Thoracic aorta (tissue), 2 donors: ENCODE measurements at regions not wholly inside any gene's neighbourhood (a gene's known extent, or its start where the extent isn't known, plus 50 kb on each side); places are given as distances from the start of the nearest gene placed in this dataset.

ENCODE experiments used
- ATAC-seq: fragments of 150-250 bp; one replicate; pipeline ENCODE4 v1.8.0; 2017; ENCODE audit warnings: low read depth; ENCODE audit not compliant: insufficient number of reproducible peaks, low FRiP score
- DNase-seq: peaks from one replicate; pipeline ENCODE4 v3.0.0-alpha.2; 2020; ENCODE audit warnings: low spot score
- H3K27ac ChIP-seq, 2 donors: fragments of 200-600 bp; sonication (generic); 1 replicate in 1 of 2; 2 replicates in 1 of 2; pipeline ENCODE4 v1.5.1; 2016; ENCODE audit warnings: mild to moderate bottlenecking in 2 of 2, moderate library complexity in 2 of 2
- H3K27me3 ChIP-seq: fragments of 200-600 bp; sonication (generic); replicated peaks from 2 replicates; pipeline ENCODE4 v1.6.0; 2016; ENCODE audit warnings: mild to moderate bottlenecking; ENCODE audit not compliant: insufficient read depth
- H3K36me3 ChIP-seq: fragments of 200-600 bp; sonication (generic); one replicate; pipeline ENCODE4 v1.5.1; 2016
- H3K4me1 ChIP-seq, 2 donors: fragments of 200-600 bp; sonication (generic); 1 replicate in 1 of 2; 2 replicates in 1 of 2; pipeline versions ENCODE4 v1.5.1 to v1.6.0; 2016; ENCODE audit warnings: low read depth in 2 of 2, mild to moderate bottlenecking in 1 of 2; ENCODE audit not compliant: control insufficient read depth in 1 of 2
- H3K4me3 ChIP-seq: fragments of 200-600 bp; sonication (generic); 2 replicates; pipeline ENCODE4 v1.5.1; 2016; ENCODE audit warnings: mild to moderate bottlenecking
- H3K9me3 ChIP-seq: fragments of 200-600 bp; sonication (generic); 2 replicates; pipeline ENCODE4 v1.5.1; 2016
- TF ChIP-seq, protein P1 (sequence below): fragments of 200-600 bp; sonication (generic); IDR thresholded peaks from one replicate; pipeline ENCODE4 v1.5.1; 2019; ENCODE audit warnings: antibody characterized with exemption

DNA sequence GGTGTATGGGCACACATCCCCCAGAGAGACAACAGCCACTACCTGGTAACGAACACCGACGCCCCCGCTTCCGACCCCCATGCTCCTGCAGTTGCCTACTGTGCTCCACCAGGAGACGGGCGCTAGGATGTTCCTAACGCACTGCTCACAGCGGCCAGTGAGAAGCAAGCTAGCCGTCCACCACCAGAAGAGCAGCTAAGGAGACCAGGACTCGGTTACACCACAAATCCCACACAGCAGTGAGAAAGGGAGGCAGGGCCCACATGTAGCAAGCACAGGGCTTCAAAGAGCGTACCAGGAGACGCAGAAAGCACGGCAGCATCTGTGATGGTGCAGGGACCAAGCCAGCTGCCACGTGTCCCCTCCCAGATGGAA lies 117.0 kb downstream of the NCOR2 start:
- ATAC-seq (no peak), DNase-seq (no peak)
- TF ChIP-seq, protein P1, sequence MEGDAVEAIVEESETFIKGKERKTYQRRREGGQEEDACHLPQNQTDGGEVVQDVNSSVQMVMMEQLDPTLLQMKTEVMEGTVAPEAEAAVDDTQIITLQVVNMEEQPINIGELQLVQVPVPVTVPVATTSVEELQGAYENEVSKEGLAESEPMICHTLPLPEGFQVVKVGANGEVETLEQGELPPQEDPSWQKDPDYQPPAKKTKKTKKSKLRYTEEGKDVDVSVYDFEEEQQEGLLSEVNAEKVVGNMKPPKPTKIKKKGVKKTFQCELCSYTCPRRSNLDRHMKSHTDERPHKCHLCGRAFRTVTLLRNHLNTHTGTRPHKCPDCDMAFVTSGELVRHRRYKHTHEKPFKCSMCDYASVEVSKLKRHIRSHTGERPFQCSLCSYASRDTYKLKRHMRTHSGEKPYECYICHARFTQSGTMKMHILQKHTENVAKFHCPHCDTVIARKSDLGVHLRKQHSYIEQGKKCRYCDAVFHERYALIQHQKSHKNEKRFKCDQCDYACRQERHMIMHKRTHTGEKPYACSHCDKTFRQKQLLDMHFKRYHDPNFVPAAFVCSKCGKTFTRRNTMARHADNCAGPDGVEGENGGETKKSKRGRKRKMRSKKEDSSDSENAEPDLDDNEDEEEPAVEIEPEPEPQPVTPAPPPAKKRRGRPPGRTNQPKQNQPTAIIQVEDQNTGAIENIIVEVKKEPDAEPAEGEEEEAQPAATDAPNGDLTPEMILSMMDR: no peak
- Histone ChIP-seq H3K27me3 (no peaks in the 10 kb centered on the region), H3K9me3 (no peaks in the 10 kb centered on the region), H3K27ac (no peak overlapping the region), H3K36me3 (peaks cover under 1% of the 10 kb centered on the region), H3K4me3 (no peak overlapping the region), H3K4me1 (peaks cover 21 to 41% of the 10 kb centered on the region in 2 donors)

DNA sequence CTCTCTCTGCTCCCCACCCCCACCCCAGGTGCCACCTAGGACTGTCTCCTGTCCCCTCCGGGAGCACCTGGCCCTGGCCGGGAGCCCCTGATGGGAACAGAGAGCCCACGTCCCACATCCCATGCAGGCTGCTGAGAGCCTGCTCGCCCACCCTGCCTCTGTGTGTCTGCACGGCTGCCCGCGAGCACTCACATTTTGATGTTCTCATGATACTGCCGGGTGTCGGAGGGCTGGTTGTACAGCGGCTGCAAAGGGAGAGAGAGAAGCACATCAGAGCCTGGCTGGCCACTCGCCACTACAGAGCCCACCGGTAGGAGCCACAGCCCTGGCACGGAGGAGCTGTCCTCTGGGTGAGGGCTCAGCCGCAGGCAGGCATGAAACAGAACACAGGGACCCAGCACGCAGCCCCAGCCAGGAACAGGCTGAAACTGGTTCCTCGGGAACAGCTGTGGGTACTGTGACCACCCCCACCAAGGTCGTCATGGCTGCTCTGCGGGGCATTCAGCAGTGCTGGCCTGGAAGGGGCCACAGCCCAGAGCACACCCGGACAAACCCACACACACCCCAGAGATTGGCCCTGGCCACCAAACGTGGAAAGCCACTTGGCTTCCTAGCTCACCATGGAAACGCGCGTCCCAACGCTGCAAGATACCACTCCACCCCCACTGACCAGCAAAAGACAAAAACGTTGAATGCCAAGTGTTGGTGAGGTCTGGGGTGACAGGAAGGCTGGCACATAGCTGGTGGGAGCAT lies 117.6 kb downstream of the NCOR2 start:
- TF ChIP-seq, protein P1: no peak
- Histone ChIP-seq H3K36me3 (peaks cover 5% of the 10 kb centered on the region), H3K27me3 (no peaks in the 10 kb centered on the region), H3K27ac (no peak overlapping the region), H3K4me1 (peaks cover 21 to 35% of the 10 kb centered on the region in 2 donors), H3K9me3 (no peaks in the 10 kb centered on the region), H3K4me3 (no peak overlapping the region)
- ATAC-seq (no peak), DNase-seq (no peak)

DNA sequence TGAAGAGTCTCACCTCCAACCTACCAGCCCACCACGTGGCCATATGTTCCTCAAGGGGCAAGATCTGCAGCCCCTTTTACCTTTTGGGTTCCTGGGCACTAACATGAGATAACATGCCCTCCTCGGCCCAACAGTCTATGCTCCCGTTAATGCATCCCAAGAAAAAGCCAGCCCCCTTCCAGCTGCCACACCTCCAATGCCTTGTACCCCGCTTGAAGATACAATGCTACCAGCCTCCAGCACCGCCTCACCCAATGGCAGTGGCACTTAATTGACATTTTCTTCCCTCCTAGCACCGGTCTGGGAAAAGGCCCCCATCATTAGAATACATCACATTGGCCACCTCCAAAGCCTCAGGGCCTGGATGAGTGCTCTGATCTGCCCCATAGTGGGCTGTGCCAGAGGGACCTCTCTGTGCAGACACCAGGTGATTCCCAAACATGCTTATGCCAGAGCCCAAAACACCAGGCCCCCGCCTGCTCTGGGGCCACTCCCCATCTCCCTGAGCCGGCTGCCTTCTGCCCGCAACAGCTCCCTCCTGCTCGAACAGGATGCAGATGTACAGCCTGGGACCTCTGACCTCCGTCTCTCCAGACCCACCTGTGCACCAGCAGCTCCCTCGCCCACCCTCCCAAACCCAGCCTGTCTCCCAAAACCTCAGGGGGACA lies 118.3 kb downstream of the NCOR2 start:
- no peak overlapping the region for H3K4me3 ChIP-seq
- H3K27ac ChIP-seq: no peak overlapping the region
- H3K4me1 ChIP-seq: peaks cover 17 to 28% of the 10 kb centered on the region in 2 donors
- no peaks in the 10 kb centered on the region for H3K27me3 ChIP-seq
- TF ChIP-seq, protein P1: no peak
- no peaks in the 10 kb centered on the region for H3K9me3 ChIP-seq
- DNase-seq (no peak), ATAC-seq (no peak)
- peaks cover 8% of the 10 kb centered on the region for H3K36me3 ChIP-seq

DNA sequence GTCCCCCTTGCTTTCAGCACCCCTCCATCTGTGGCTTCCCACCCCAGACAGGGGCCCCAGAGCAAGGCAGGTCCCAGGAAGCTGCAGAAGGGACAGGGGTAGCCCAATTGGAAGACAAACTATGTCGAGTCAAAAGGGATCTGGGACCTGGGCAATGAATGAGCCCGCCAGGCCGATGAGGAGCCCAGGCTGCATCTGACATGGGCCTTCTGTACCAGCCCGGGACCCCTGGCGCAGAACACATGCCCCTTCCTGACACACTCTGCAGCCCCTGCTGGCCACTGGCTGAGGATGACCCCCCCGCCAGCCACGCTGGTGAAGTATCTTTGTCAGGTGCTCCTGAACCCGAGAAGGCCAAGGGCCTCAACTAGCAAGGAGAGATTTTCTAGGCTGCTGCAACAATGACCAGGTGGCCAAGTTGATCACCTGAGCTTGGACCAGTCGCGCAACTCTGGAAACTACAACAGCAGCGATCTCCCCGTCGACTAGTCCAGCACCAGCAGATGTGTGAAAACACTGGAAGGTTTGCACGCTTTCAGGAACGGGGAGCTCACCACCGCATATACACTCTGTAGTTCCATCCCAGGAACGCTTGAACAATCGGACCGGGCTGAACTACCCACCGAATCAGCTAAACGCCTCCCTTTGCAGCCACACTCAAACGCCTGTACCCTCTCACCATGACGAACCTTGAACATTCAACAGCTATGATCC lies 119.0 kb downstream of the NCOR2 start:
- TF ChIP-seq, protein P1: no peak
- Histone ChIP-seq H3K4me3 (no peak overlapping the region), H3K9me3 (no peaks in the 10 kb centered on the region), H3K4me1 (peaks cover 12 to 21% of the 10 kb centered on the region in 2 donors), H3K27ac (no peak overlapping the region), H3K36me3 (peaks cover 8% of the 10 kb centered on the region), H3K27me3 (no peaks in the 10 kb centered on the region)
- ATAC-seq: no peak
- DNase-seq: no peak

- Histone ChIP-seq H3K27ac (no peak overlapping the region), H3K36me3 (peaks cover 8% of the 10 kb centered on the region), H3K4me1 (peaks cover 5 to 18% of the 10 kb centered on the region in 2 donors), H3K9me3 (no peaks in the 10 kb centered on the region), H3K4me3 (no peak overlapping the region), H3K27me3 (no peaks in the 10 kb centered on the region)
- no peak for DNase-seq
- no peak for ATAC-seq
- TF ChIP-seq, protein P1: no peak
These were observed 121.0 kb downstream of the NCOR2 start for GRCh38 chr12:124446364-124446763.
